BLaER1 treated with 17β-estradiol and CSF1 and Interleukin-3, amounts not matched to agents 10 nM and 100 nM (cell line): ENCODE measurements at regions not wholly inside any gene's neighbourhood (a gene's known extent, or its start where the extent isn't known, plus 50 kb on each side); places are given as distances from the start of the nearest gene placed in this dataset.
A peak's percentile ranks its signal among the peaks of the same experiment; 100 is the strongest.

Experiments used
- H3K27ac ChIP-seq, 11 experiments: shearing (Covaris generic); formaldehyde crosslinking; 2 replicates each; pipeline ENCODE4 v1.8.1; 2022
- H3K27me3 ChIP-seq, 11 experiments: shearing (Covaris generic); formaldehyde crosslinking; 2 replicates each; pipeline ENCODE4 v1.8.1; 2022
- H3K36me3 ChIP-seq, 11 experiments: shearing (Covaris generic); formaldehyde crosslinking; 2 replicates each; pipeline ENCODE4 v1.8.1; 2022
- H3K4me1 ChIP-seq, 10 experiments: shearing (Covaris generic); formaldehyde crosslinking; 2 replicates each; pipeline ENCODE4 v1.8.1; 2022
- H3K4me2 ChIP-seq, 11 experiments: shearing (Covaris generic); formaldehyde crosslinking; 2 replicates each; pipeline ENCODE4 v1.8.1; 2022
- H3K4me3 ChIP-seq, 10 experiments: shearing (Covaris generic); formaldehyde crosslinking; 2 replicates each; pipeline ENCODE4 v1.8.1; 2022
- H3K9ac ChIP-seq, 11 experiments: shearing (Covaris generic); formaldehyde crosslinking; 2 replicates each; pipeline ENCODE4 v1.8.1; 2022
- H3K9me3 ChIP-seq, 11 experiments: shearing (Covaris generic); formaldehyde crosslinking; replicated peaks in 1 of 11; 2 replicates each; pipeline ENCODE4 v1.8.1; 2022
- H4K20me1 ChIP-seq, 11 experiments: shearing (Covaris generic); formaldehyde crosslinking; 2 replicates each; pipeline ENCODE4 v1.8.1; 2022
- Cebpa-rat ChIP-seq, 11 experiments: shearing (Covaris generic); IDR thresholded peaks; 2 replicates each; pipeline ENCODE4 v1.8.1; 2022

GRCh38 chr18:55838319-55838718, 250.3 kb upstream of the TCF4 start:
- Histone ChIP-seq H3K4me1 (peaks cover 0 to 18% (median 0%) of the 10 kb centered on the region in 10 experiments; a peak in 5 of 20 replicates), H3K4me2 (peak overlapping the region in 2 of 11 experiments; percentile 61 to 67; a peak in 1 of 22 replicates), H3K36me3 (no peaks in the 10 kb centered on the region; a peak in 1 of 22 replicates), H3K27ac (no peak overlapping the region), H3K4me3 (no peak overlapping the region), H4K20me1 (no peaks in the 10 kb centered on the region), H3K9me3 (peaks cover 39 to 67% (median 59%) of the 10 kb centered on the region in 11 experiments), H3K27me3 (no peaks in the 10 kb centered on the region), H3K9ac (no peak overlapping the region)
- no peak for TF ChIP-seq Cebpa-rat (IDR thresholded peaks at IDR 0.05)

- Histone ChIP-seq H3K27ac (no peak overlapping the region), H3K4me1 (peaks cover 0 to 14% (median 8%) of the 10 kb centered on the region in 10 experiments; a peak in 12 of 20 replicates), H3K4me2 (no peak overlapping the region), H3K4me3 (no peak overlapping the region), H4K20me1 (no peaks in the 10 kb centered on the region), H3K9me3 (peaks cover 18 to 59% (median 33%) of the 10 kb centered on the region in 11 experiments; a peak in 21 of 22 replicates), H3K9ac (no peak overlapping the region), H3K27me3 (no peaks in the 10 kb centered on the region), H3K36me3 (no peaks in the 10 kb centered on the region; a peak in 1 of 22 replicates)
- TF ChIP-seq Cebpa-rat (IDR thresholded peaks at IDR 0.05): no peak
Observed at GRCh38 chr18:55833543-55833942, 245.6 kb upstream of the TCF4 start.

- Histone ChIP-seq H3K27ac (no peak overlapping the region), H3K27me3 (no peaks in the 10 kb centered on the region), H3K9me3 (peaks cover 7 to 39% (median 27%) of the 10 kb centered on the region in 11 experiments; a peak in 19 of 22 replicates), H3K4me1 (peaks cover 0 to 14% (median 7%) of the 10 kb centered on the region in 10 experiments; a peak in 10 of 20 replicates), H3K4me3 (no peak overlapping the region), H4K20me1 (no peaks in the 10 kb centered on the region), H3K36me3 (no peaks in the 10 kb centered on the region), H3K4me2 (no peak overlapping the region), H3K9ac (no peak overlapping the region)
- peak in 10 of 11 experiments; percentile 53 to 96 (median 78); a peak in 18 of 22 replicates for TF ChIP-seq Cebpa-rat (IDR thresholded peaks at IDR 0.05)
Observed at GRCh38 chr18:55830544-55830943, 242.6 kb upstream of the TCF4 start.

GRCh38 chr18:55821219-55821618, 233.2 kb upstream of the TCF4 start:
- Histone ChIP-seq H3K4me2 (no peak overlapping the region), H3K27ac (no peak overlapping the region), H3K4me1 (no peaks in the 10 kb centered on the region), H4K20me1 (no peaks in the 10 kb centered on the region), H3K9me3 (peaks cover 0 to 16% (median 4%) of the 10 kb centered on the region in 11 experiments; a peak in 3 of 22 replicates), H3K9ac (no peak overlapping the region), H3K27me3 (no peaks in the 10 kb centered on the region), H3K4me3 (no peak overlapping the region), H3K36me3 (no peaks in the 10 kb centered on the region)
- TF ChIP-seq Cebpa-rat (IDR thresholded peaks at IDR 0.05): no peak

GRCh38 chr18:55819448-55819847, 231.5 kb upstream of the TCF4 start:
- Histone ChIP-seq H3K4me1 (no peaks in the 10 kb centered on the region), H3K9me3 (0 out of 22 replicates have a peak, but pooled peaks cover 0 to 7% (median 0%) of the 10 kb centered on the region in 11 experiments), H3K36me3 (no peaks in the 10 kb centered on the region), H4K20me1 (no peaks in the 10 kb centered on the region), H3K4me3 (no peak overlapping the region), H3K9ac (no peak overlapping the region), H3K4me2 (no peak overlapping the region), H3K27me3 (no peaks in the 10 kb centered on the region), H3K27ac (no peak overlapping the region)
- no peak for TF ChIP-seq Cebpa-rat (IDR thresholded peaks at IDR 0.05)

GRCh38 chr18:55818284-55818683, 230.3 kb upstream of the TCF4 start:
- Histone ChIP-seq H3K27ac (no peak overlapping the region), H4K20me1 (no peaks in the 10 kb centered on the region), H3K4me3 (no peak overlapping the region), H3K9me3 (0 out of 22 replicates have a peak, but pooled peaks cover 0 to 7% (median 0%) of the 10 kb centered on the region in 11 experiments), H3K9ac (no peak overlapping the region), H3K36me3 (no peaks in the 10 kb centered on the region), H3K4me1 (no peaks in the 10 kb centered on the region), H3K4me2 (no peak overlapping the region), H3K27me3 (no peaks in the 10 kb centered on the region)
- TF ChIP-seq Cebpa-rat (IDR thresholded peaks at IDR 0.05): no peak

- Histone ChIP-seq H3K36me3 (no peaks in the 10 kb centered on the region), H3K4me3 (no peak overlapping the region), H3K9me3 (no peaks in the 10 kb centered on the region), H3K4me2 (no peak overlapping the region), H3K27ac (no peak overlapping the region), H3K27me3 (no peaks in the 10 kb centered on the region), H3K4me1 (no peaks in the 10 kb centered on the region), H4K20me1 (no peaks in the 10 kb centered on the region), H3K9ac (no peak overlapping the region)
- TF ChIP-seq Cebpa-rat (IDR thresholded peaks at IDR 0.05): no peak
Observed at GRCh38 chr18:55811925-55812324, 223.9 kb upstream of the TCF4 start.

- TF ChIP-seq Cebpa-rat (IDR thresholded peaks at IDR 0.05): no peak
- Histone ChIP-seq H3K4me1 (no peaks in the 10 kb centered on the region), H3K9ac (no peak overlapping the region), H4K20me1 (no peaks in the 10 kb centered on the region), H3K4me3 (no peak overlapping the region), H3K4me2 (no peak overlapping the region), H3K9me3 (peaks cover 0 to 3% (median 0%) of the 10 kb centered on the region in 11 experiments; a peak in 1 of 22 replicates), H3K27ac (no peak overlapping the region), H3K27me3 (no peaks in the 10 kb centered on the region), H3K36me3 (no peaks in the 10 kb centered on the region)
Observed at GRCh38 chr18:55805666-55806065, 217.7 kb upstream of the TCF4 start.

- H3K4me2 ChIP-seq: no peak overlapping the region
- H3K36me3 ChIP-seq: no peaks in the 10 kb centered on the region
- no peak overlapping the region for H3K9ac ChIP-seq
- H4K20me1 ChIP-seq: no peaks in the 10 kb centered on the region
- H3K27ac ChIP-seq: no peak overlapping the region
- no peaks in the 10 kb centered on the region for H3K4me1 ChIP-seq
- peaks cover 5 to 19% (median 8%) of the 10 kb centered on the region in 11 experiments; a peak in 20 of 22 replicates for H3K9me3 ChIP-seq
- no peaks in the 10 kb centered on the region for H3K27me3 ChIP-seq
- 0 out of 22 replicates have a peak, but pooled peaks of 1 of the 11 experiments have one; percentile 33 for TF ChIP-seq Cebpa-rat (IDR thresholded peaks at IDR 0.05)
- H3K4me3 ChIP-seq: no peak overlapping the region
Observed at GRCh38 chr18:55795101-55795669, 207.2 kb upstream of the TCF4 start.
